ENCODE measurements at regions not wholly inside any gene's neighbourhood (a gene's known extent, or its start where the extent isn't known, plus 50 kb on each side); places are given as distances from the start of the nearest gene placed in this dataset.

- intact Hi-C loops (cut with micrococcal nuclease), result no loop called here
- Histone ChIP-seq H3K4me3 (replicated peaks in 1 of 3; ENCODE audit: low read depth in 2 of 3, low read length in 3 of 3) (no peak overlapping the region), H3K79me2 (ENCODE audit: insufficient read depth, low read length) (no peaks in the 10 kb centered on the region), H3K36me3 (replicated peaks in 1 of 2; ENCODE audit: control insufficient read depth in 1 of 2, insufficient read depth in 2 of 2, low read length in 2 of 2) (no peaks in the 10 kb centered on the region), H3K27ac (ENCODE audit: low read depth in 1 of 2, low read length in 2 of 2) (no peak overlapping the region), H3K9me3 (replicated peaks in 1 of 2; ENCODE audit: control insufficient read depth in 1 of 2, insufficient read depth in 1 of 2, low read length in 2 of 2) (no peaks in the 10 kb centered on the region), H3K9ac (ENCODE audit: insufficient read depth, low read length, poor library complexity, severe bottlenecking) (no peak overlapping the region), H2AFZ (ENCODE audit: insufficient read depth, low read depth, low read length, poor library complexity, severe bottlenecking) (no peak overlapping the region), H3K27me3 (ENCODE audit: control insufficient read depth in 2 of 2, insufficient read depth in 2 of 2, low read length in 2 of 2) (peaks cover 0 to 18% of the 10 kb centered on the region in 2 donors), H3K4me2 (replicated peaks; ENCODE audit: extremely low read depth, low read length, poor library complexity, severe bottlenecking) (no peak overlapping the region), H3K4me1 (ENCODE audit: control insufficient read depth in 1 of 2, insufficient read depth in 2 of 2, low read length in 2 of 2) (no peaks in the 10 kb centered on the region), H4K20me1 (ENCODE audit: insufficient read depth, low read length) (no peaks in the 10 kb centered on the region)
- H3K27ac Mint-ChIP-seq, result no peak overlapping the region
- peaks cover 0 to under 1% (median 0%) of the 10 kb centered on the region in 7 donors for H3K9me3 Mint-ChIP-seq
- H3K27me3 Mint-ChIP-seq (ENCODE audit: low read depth in 3 of 3), result peaks cover 8 to 34% (median 14%) of the 10 kb centered on the region in 3 donors
- no peak overlapping the region for H3K4me3 Mint-ChIP-seq
- no CpG with 5 or more reads among the region's 2 CpGs for WGBS (ENCODE audit: insufficient coverage)
- DNase-seq, result no peak
- H3K4me1 Mint-ChIP-seq, result no peaks in the 10 kb centered on the region
- TF ChIP-seq, protein P1, sequence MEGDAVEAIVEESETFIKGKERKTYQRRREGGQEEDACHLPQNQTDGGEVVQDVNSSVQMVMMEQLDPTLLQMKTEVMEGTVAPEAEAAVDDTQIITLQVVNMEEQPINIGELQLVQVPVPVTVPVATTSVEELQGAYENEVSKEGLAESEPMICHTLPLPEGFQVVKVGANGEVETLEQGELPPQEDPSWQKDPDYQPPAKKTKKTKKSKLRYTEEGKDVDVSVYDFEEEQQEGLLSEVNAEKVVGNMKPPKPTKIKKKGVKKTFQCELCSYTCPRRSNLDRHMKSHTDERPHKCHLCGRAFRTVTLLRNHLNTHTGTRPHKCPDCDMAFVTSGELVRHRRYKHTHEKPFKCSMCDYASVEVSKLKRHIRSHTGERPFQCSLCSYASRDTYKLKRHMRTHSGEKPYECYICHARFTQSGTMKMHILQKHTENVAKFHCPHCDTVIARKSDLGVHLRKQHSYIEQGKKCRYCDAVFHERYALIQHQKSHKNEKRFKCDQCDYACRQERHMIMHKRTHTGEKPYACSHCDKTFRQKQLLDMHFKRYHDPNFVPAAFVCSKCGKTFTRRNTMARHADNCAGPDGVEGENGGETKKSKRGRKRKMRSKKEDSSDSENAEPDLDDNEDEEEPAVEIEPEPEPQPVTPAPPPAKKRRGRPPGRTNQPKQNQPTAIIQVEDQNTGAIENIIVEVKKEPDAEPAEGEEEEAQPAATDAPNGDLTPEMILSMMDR (IDR thresholded peaks at IDR 0.05), result no peak
- H3K36me3 Mint-ChIP-seq, result no peaks in the 10 kb centered on the region
Measured at GRCh38 chr12:64933791-64934190, 109.3 kb downstream of the TBC1D30 start.

DNA sequence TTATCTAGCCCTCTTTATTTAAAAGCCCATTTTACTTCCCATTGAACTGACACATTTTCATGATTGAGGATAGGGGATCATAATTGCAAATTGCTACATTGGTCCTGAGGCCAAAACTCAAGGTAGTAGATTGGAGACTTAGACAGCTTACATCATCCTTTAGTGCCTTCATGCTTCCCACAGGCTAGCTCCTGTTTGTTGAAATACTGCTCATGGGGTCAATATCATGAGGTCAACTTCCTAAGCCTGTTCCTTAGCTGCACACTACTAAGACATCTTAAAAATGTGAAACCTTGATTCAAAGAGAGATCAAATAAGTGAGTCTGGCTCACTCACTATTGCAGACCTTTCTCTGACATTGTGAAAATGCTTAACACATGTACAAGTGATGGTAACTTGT is 113.0 kb downstream of the TBC1D30 start:
- H3K4me3 Mint-ChIP-seq, result no peak overlapping the region
- intact Hi-C loops (cut with micrococcal nuclease), result no loop called here
- H3K27me3 Mint-ChIP-seq (ENCODE audit: low read depth in 3 of 3), result peaks cover 5 to 36% (median 12%) of the 10 kb centered on the region in 3 donors

More for the DNA sequence above, 113.0 kb downstream of the TBC1D30 start:
- Histone ChIP-seq H3K36me3 (replicated peaks in 1 of 2; ENCODE audit: control insufficient read depth in 1 of 2, insufficient read depth in 2 of 2, low read length in 2 of 2) (no peaks in the 10 kb centered on the region), H3K27ac (ENCODE audit: low read depth in 1 of 2, low read length in 2 of 2) (no peak overlapping the region), H3K79me2 (ENCODE audit: insufficient read depth, low read length) (no peaks in the 10 kb centered on the region), H3K9me3 (replicated peaks in 1 of 2; ENCODE audit: control insufficient read depth in 1 of 2, insufficient read depth in 1 of 2, low read length in 2 of 2) (no peaks in the 10 kb centered on the region), H3K9ac (ENCODE audit: insufficient read depth, low read length, poor library complexity, severe bottlenecking) (no peak overlapping the region), H3K27me3 (ENCODE audit: control insufficient read depth in 2 of 2, insufficient read depth in 2 of 2, low read length in 2 of 2) (peaks cover 5 to 23% of the 10 kb centered on the region in 2 donors), H2AFZ (ENCODE audit: insufficient read depth, low read depth, low read length, poor library complexity, severe bottlenecking) (no peak overlapping the region), H3K4me1 (ENCODE audit: control insufficient read depth in 1 of 2, insufficient read depth in 2 of 2, low read length in 2 of 2) (no peaks in the 10 kb centered on the region), H4K20me1 (ENCODE audit: insufficient read depth, low read length) (no peaks in the 10 kb centered on the region), H3K4me3 (replicated peaks in 1 of 3; ENCODE audit: low read depth in 2 of 3, low read length in 3 of 3) (no peak overlapping the region), H3K4me2 (replicated peaks; ENCODE audit: extremely low read depth, low read length, poor library complexity, severe bottlenecking) (no peak overlapping the region)
- no peaks in the 10 kb centered on the region for H3K4me1 Mint-ChIP-seq
- H3K27ac Mint-ChIP-seq, result no peak overlapping the region
- TF ChIP-seq, protein P1 (IDR thresholded peaks at IDR 0.05), result no peak
- peaks cover 0 to 4% (median 0%) of the 10 kb centered on the region in 7 donors for H3K9me3 Mint-ChIP-seq
- H3K36me3 Mint-ChIP-seq, result no peaks in the 10 kb centered on the region
- DNase-seq, result no peak
